ENCODE measurements at regions not wholly inside any gene's neighbourhood (a gene's known extent, or its start where the extent isn't known, plus 50 kb on each side); places are given as distances from the start of the nearest gene placed in this dataset.

GRCh38 chr13:60230593-60230992 lies 66.9 kb upstream of the DIAPH3 start:
- CTCF ChIA-PET: no interaction called here

More at GRCh38 chr13:60230593-60230992, 66.9 kb upstream of the DIAPH3 start:
- Mint-ChIP-seq H3K36me3 (no peaks in the 10 kb centered on the region), H3K27ac (no peak overlapping the region), H3K27me3 (ENCODE audit: low read depth) (no peaks in the 10 kb centered on the region), H3K4me3 (no peak overlapping the region), H3K4me1 (peaks cover 5% of the 10 kb centered on the region; the same call in 1 of the 2 replicates), H3K9me3 (no peaks in the 10 kb centered on the region)
- ATAC-seq (no peak), DNase-seq (ENCODE audit: low spot score) (no peak)
- TF ChIP-seq PREB (CRISPR knock-in tag; IDR thresholded peaks at IDR 0.05; ENCODE audit: borderline replicate concordance) (no peak), USF2 (CRISPR knock-in tag; IDR thresholded peaks at IDR 0.05) (no peak), TCF7 (CRISPR knock-in tag; IDR thresholded peaks at IDR 0.05; ENCODE audit: low read depth) (no peak), MYBL2 (CRISPR knock-in tag; IDR thresholded peaks at IDR 0.05) (no peak), CTCF (IDR thresholded peaks at IDR 0.05) (no peak), ESRRA (CRISPR knock-in tag; IDR thresholded peaks at IDR 0.05; ENCODE audit: borderline replicate concordance) (no peak), TEAD1 (CRISPR knock-in tag; IDR thresholded peaks at IDR 0.05) (no peak), JUN (CRISPR knock-in tag; IDR thresholded peaks at IDR 0.05) (no peak), ATF2 (CRISPR knock-in tag; IDR thresholded peaks at IDR 0.05; ENCODE audit: borderline replicate concordance, low read depth) (no peak), ZMAT4 (CRISPR knock-in tag; IDR thresholded peaks at IDR 0.05) (no peak), ZNF219 (CRISPR knock-in tag; IDR thresholded peaks at IDR 0.05; ENCODE audit: borderline replicate concordance) (no peak), ATF1 (CRISPR knock-in tag; IDR thresholded peaks at IDR 0.05) (no peak), ZNF532 (CRISPR knock-in tag; IDR thresholded peaks at IDR 0.05; ENCODE audit: borderline replicate concordance) (no peak), NR3C1 (CRISPR knock-in tag; conservative IDR thresholded peaks at IDR 0.05; ENCODE audit: low read depth) (no peak), MXD4 (CRISPR knock-in tag; IDR thresholded peaks at IDR 0.05; ENCODE audit: borderline replicate concordance) (no peak), ZNF416 (CRISPR knock-in tag; IDR thresholded peaks at IDR 0.05) (no peak), PRDM15 (CRISPR knock-in tag; IDR thresholded peaks at IDR 0.05) (no peak), FOXP4 (CRISPR knock-in tag; IDR thresholded peaks at IDR 0.05) (no peak)
- POLR2A ChIA-PET: no interaction called here
